GM21717 (cell line): ENCODE measurements at regions not wholly inside any gene's neighbourhood (a gene's known extent, or its start where the extent isn't known, plus 50 kb on each side); places are given as distances from the start of the nearest gene placed in this dataset.

Experiments
- ATAC-seq: cut with Tn5 transposase; IDR thresholded peaks from one replicate; pipeline ENCODE4 v1.9.1; 2021; ENCODE audit warnings: mild to moderate bottlenecking, moderate library complexity; ENCODE audit not compliant: unreplicated experiment

DNA sequence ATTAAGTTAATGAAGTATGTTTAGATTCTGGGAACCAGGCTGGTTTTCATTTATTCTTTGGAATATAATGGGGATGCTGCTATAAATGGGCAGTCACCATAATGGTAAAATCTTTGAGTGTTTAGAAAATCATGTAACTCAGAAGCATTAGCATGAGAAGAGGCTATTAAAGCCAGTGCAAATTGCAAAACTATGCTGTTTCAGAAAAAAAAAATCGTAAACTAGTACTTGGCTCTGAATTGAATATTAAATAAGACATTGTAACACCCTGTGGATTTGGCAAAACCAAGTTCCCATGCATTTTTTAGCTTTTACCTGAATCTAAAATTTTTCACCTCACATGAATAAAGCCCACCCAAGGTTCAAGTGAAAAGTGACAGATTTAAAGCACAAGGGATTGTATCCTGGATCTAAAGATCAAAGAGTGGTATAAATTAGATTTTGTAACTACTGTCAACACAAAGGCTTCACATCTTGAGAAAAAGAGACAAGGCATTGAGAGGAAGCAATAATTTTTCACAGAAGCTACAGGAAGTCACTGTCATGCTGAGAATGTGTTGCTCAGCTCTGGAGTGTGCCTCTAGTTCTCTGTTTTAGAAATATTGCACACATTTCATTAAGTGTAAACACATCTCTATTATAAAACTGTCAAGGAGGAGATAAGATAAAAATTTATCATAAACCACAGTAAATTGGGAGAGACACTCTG is 142.2 kb downstream of the ABCA8 start:
- no peak for ATAC-seq

DNA sequence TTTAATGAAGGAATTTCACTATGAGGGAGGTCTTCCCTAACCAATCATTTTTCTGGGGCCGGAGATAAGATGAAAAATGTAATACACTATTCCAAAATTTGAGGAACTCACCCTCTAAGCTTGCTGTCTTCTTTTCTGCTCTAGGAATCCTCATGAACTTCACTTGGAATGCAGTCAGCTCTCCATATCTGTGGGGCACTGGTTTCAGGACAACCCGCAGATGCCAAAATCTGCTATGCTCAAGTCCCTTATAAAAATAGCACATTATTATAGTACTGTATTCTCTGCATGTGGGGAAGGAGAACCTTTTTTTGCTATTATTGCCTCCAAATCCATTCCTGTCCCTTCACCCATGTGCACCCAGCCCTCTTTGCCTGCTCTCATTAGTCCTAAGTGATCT is 146.0 kb downstream of the ABCA8 start:
- no peak for ATAC-seq

DNA sequence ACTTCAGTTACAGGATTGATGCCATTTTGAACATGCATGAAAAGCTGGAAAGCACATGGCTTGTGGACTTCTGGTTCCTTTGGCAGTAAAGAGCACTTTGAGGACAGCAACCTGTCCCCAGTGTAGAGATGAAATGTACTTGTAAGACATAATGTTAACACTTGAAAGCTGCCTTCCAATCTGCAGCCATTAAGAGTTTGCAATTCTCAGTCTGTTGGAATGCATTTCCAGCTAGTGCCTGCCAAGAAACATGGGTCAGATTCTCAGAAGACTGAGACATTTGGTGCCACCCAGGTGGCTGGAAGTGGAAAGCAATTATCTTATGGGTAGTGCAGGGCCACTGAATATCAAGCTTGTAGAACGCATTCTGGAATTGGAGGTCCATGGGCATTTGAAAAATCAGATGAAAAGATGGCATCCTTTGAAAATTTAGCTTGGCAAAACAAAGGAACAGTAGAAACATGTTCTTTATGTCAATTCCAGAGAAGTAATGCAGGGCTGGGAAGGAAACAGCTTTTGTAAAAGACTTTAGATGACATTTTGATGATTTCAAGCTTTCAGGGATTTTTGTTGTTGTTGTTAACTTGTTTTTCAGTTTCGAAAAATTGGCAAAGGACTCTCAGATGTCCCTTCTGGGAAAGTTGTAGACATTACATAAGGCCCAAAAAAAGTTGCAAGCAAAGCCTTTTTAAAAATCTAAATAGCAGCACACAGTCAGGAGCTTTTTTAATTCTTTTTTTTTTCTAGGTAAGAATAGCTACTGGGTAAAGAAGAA is 147.0 kb downstream of the ABCA8 start:
- ATAC-seq, result no peak

DNA sequence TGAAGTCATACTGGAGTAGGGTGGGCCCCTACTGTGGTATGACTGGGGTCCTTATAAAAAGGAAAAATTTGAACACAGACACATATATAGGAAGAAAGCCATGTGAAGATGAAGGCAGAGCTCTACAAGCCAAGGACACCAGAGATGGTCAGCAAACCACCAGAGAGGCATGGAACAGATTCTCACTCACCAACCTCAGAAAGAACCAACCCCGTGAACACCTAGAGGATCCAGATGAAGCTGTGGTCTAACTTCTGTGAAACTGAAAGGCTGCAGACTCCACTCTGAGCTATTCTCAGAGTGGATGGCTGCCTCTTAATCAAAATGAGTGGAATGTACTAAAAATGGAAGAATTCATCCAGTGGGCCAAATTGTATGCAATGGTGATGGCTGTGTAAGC is 149.6 kb downstream of the ABCA8 start:
- no peak for ATAC-seq

DNA sequence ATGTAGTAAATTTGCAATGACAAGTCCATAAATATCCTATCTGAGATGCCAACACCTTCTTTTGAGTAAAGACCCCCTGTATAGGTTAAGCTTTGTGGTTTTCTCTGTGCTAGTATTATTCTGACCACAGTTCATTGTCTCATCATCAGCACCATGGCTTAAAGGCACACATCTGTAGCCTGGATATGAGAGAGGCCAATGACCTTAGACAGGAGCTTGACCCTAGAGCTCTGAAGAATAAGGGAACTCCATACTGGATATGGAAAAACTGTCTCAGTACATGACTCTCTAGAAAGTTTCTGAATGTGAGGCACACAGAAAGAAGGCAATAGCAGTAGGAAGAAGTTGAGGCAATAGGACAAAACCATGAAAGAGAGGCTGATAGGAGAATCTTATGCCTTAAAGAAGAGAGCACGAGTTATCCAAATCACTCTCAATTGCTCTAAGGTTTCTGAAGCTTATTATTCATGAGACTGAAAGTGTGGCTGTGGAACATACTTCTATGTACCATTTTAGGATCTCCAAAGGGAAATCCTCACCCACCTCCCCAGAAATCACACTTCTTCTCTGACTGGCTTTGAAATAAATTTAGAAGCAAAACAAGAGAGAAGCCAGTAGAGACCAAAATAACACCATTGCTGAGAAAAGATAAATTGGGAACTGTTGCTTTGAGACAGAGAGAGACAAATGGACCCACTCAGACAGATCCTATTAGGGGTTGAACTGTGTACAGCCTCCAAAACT is 150.2 kb downstream of the ABCA8 start:
- no peak for ATAC-seq

DNA sequence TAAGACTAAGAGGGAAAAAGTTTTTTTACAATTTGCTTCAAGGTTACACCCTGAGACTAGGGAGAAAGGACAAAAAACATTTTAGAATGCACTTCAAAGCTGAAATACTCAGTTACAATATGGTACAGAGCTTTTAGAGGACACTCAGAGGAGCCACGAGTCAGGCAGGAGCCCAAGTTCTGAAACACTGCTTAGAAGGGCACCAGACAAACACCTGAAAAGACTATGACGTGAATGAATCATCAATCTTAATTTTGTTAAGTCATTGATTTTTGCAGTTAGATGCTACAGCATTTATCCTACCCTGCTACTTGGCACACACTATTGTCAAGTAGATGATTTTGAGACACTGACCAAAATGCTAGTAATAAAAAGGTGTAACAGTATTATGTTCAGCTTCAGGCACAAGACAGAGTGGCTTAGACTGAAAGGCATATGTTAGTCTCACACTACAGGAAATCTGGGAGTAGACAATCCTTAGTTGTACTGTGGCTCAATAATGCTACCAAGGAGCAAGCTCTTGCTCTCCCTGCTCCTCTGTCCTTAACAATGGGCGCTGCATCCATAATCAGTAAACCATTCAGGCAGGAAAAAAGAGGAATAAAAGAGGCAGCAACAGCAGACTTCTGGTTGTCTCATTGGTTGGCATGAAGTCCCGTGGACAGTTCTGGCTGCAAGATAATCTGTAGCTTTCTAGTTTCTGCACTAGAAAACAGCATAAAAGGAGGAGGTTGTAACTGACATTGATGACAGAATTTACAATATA is 151.8 kb downstream of the ABCA8 start:
- no peak for ATAC-seq

DNA sequence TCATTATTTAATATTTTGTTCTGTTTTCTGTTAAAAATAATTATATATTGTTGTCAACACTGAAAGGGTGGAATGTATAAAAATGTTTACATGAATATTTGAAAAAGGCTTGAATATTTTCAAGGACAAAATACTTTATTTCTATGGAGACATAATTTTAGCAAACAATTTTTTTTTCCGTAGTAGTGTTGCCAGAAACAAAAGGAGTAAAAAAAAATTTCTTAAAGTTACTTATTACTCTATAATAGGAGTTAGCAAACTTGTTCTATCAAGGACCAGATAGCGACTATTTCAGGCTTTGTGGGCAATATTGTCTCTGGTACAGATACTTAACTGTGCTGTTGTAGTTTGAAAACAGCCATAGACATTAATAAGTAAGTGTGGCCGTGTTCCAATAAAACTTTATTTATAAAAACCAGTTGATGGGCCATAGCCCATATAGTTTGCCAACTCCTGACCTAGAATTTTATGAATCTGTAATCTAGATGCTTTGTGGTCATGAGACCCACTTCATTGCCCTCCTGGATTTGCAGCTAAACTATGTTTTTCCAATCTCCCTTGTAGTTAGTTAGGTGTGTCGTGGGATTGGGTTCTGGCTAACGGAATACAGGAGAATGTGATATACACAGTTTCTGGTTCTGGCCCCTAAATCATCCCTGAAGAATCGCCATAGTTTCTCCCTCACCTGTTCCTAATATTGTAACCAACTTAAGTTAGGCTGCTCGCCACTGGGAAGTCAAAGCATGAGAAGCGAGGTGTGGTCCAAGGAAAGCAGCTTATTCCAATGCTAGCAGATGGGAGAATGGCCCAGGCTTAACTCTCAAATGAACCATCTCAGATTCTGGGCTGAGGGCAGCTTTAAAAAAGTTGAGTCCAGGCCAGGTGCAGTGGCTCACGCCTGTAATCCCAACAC is 153.6 kb downstream of the ABCA8 start:
- ATAC-seq, result no peak

DNA sequence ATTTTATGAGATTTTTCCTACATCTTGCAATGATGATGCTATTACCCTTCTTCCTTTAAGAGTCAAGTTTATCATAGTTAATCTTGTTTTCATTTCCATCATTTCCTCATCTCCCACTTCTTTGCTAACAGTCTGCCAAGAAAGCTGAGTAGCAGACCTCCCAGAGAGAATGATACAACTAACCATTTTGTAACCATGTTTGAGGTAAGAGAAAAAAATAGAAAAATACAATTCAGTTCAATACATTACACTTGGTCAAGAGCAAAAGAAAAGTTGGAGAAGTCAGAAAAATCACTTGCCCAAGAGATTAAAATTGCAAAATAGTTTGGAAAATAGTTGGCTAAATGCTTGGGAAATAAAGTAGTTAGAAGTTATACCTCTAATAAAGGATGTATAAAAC is 154.4 kb downstream of the ABCA8 start:
- ATAC-seq, result no peak

DNA sequence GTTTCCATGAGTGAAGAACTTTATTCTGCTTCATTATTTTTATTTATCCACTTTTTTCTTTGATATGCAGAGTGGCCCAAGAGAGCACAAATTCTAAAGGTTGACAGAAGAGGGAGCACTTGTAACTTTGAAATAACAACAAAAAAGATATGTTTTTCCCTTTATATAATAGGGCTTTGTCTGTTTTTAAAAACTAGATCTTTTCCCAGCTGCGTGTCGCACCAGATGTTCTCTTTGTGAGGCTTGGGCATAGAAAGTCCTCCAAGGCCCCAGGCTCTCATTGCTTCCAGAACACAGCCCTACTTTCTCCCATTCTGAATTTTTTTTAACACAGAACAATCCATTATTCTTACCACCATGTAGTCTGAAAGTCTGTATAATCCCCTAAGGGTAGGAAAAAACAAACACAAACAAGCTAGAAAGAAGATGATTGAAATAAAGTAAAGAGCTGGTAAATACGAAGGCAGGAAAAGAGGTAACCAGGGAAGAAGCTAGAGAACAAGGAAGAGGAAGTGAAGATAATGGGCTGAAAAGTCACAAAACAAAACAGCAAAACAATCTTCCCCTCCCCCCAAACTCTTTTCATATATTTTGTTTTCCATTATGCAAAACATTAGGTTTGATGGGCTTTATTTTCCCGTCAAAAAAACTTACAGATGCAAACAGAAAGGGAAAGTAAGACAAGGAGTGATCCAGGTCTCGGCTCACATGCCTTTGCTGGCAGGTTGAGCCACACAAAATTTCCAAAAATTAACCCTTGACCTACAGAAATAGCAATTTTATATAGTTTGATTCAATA is 160.4 kb downstream of the ABCA8 start:
- ATAC-seq, result no peak

DNA sequence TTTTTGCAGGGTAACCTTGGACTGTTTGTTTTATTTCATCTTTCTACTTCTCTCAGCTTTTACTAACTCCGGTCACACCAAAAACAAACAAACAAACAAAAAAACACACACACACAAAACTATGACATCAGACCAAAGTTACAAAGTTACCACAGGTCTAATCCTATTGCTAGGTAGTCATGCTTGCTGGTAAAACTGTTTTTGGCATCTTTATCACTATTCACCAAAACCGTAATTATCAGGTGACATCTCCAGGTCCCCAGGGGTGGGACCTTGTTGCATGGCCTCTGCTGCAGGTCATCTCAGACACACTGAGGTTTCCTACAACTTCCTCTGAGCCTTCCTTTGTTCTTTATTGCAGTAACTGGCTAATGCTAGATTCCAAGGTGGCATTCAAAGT is 162.3 kb downstream of the ABCA8 start:
- no peak for ATAC-seq

DNA sequence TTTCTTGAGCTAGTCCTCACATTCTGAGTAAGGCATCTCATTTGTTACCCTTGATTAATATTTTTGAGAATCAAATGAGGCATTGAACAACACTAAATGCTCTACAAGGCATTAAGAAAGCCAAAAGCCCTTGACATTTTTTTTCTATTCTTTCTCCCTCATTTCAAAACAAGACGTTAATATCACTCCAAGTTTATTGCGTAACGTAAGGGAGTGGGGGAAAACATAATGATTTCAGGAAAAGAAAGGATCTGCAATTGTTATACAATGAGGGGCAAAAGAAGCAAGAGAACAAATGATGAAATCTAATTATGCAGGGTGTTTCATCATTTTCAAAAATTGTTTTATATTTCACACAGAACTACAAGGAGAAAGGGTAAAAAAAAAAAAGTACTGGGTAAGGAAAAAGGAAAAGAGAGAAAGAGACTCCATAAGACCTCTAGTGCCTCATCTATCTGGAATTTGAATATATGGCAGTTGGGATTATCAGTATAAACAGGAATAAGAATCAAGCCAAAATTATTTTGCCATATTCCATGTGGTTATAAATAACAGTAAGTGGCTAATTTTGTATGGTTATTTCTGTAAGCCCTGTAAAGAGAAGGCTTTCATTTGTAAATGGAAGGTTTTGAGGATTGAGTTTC is 163.0 kb downstream of the ABCA8 start:
- ATAC-seq, result no peak

DNA sequence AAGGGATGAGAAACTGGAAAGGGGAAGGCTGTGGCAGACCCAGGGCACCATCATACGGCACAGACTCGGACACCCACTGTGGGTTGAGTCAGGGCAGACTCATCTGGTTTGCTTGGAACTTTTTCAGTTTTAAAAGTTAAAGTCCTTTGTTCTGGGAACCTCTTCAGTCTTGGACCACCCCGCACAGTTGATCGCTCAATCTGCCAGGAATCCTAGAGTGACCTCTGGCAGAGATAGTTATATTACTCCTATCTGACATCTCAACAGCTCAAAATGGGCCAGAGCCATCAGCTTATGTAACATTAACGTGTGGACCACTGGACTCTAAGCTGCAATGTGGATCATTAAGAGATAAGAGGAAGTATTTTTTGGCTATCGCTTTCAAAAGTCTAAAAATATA is 164.3 kb downstream of the ABCA8 start:
- no peak for ATAC-seq

DNA sequence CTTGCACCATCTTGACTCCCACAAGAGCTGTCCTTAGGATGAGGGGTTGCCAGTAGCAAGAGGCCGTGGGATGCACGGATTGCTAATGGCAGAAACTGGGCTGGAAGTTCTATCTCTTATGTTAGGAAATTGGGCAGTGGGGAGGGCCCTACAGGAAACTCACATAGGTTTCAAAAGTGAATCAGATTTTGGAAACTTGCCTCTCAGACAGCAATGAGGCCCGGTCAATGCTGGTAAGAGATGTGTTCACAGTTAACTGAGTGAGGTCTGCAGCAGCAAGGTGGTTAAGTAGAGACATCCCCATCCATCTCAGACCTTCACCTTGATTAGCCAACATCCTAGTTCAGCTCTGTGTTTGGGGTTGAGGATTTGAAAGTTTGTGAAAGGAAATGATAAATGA is 164.7 kb downstream of the ABCA8 start:
- no peak for ATAC-seq

DNA sequence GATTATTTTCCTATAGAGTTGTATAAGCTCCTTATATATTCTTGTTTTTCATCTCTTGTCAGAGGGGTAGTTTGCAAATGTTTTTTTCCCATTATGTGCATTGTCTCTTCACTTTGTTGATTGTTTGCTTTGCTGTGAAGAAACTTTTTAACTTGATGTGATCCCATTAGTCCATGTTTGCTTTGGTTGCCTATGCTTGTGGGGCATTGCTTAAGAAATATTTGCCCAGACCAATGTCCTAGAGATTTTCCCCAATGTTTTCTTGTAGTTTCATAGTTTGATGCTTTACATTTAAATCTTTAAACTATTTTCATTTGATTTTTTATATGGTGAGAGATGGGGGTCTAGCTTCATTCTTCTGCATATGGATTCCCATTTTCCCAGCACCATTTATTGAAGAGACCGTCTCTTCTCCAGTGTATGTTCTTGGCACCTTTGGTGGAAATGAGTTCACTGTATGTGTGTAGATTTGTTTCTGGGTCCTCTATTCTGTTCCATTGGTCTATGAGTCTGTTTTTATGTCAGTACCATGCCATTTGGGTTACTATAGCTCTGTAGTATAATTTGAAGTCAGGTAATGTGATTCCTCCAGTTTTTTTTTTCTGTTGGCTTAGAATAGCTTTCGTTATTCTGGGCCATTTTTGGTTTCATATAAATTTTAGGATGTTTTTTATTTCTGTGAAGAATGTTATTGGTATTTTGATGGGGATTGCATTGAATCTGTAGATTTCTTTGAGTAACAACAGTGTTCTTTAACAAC is 165.8 kb downstream of the ABCA8 start:
- ATAC-seq, result no peak

DNA sequence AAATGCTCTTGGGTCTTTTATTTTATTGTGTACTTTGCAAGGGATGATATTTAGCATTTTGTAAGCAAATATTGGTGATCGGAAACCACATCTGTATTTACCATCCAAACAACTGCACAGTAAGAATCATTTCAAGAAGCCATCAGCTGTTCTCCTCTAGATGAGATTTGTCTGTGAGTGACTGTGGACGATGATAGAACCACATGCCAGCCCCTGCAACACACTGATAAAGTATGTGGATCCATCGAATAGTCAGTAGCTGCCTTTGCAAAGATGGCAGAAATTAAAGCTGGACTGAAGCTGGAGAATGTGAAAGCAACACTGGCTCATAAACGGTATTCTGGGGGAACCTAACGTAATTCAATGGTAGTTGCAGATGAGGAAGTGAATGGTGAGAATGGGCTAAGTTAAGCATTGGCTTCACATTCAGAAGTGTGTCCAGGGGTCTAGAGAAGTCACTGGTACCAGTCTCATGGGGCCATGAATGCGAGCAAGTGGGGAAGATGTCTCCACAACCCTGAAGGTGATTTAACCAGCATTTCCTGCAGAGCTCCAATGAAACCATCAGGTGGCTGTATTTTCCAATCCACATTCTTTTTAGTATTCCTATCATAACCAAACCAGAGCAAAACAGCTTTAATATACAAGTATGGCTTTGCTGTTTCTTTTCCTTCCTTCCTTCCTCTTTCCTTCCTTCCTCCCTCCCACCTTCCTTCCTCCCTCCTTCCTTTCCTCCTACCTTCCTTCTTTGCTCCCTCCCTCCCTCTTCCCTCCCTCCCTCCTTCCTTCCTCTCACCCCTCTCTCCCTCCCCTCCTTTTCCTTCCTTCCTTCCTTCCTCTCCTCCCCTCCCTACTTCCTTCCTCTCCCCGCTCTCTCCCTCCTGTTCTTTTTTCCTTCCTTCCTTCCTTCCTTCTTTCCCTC is 169.4 kb downstream of the ABCA8 start:
- no peak for ATAC-seq

DNA sequence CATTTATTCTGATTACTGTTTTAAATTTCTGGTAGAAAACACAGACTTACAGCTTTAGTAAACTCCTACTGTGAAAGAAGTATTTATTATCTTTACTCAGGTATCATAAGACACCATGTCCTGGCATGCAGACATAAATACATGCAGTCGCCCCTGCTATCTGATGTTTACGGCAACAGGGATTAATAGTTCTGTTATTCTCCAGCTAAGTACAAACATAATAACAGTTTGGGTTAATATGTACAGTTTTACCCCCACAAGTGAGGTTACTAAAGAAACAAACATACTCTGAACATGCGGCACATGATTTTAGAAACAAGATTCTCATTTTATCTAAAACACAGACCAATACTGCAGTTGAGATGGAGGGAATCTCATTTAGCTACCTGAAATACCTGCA is 170.8 kb downstream of the ABCA8 start:
- ATAC-seq, result no peak

DNA sequence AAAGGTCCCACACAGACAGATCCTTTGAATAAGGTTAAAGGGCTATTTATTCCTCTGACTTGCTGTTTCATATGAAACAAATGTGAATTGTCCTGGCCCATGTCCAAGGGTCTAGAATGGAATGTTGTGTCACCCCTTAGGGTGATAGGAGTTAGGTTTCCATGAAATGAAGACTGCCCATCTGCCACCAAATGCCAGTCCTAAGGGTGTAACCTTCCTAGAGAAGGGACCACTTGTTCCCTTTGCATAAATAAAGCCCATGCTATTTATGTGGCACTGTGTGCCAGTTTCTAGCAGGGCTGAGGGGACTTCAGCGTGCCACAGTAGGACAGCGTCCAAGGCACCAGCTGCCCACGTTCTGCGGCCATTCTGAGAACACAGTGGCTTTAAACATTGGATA is 171.3 kb downstream of the ABCA8 start:
- no peak for ATAC-seq
